Thyroid gland (tissue), 4 donors: ENCODE measurements at regions not wholly inside any gene's neighbourhood (a gene's known extent, or its start where the extent isn't known, plus 50 kb on each side); places are given as distances from the start of the nearest gene placed in this dataset.

Experiments used
- CTCF ChIP-seq, 6 experiments: fragments of 200-600 bp in 3 of 6; fragments of 450-650 bp in 3 of 6; sonication (generic) in 3 of 6; IDR thresholded peaks; one replicate each; pipeline ENCODE4 v1.5.1; 2016 to 2019; ENCODE audit warnings: antibody characterized with exemption in 6 of 6, mild to moderate bottlenecking in 2 of 6, inconsistent platforms in 1 of 6, moderate library complexity in 1 of 6
- POLR2A ChIP-seq, 2 donors: fragments of 450-650 bp; IDR thresholded peaks; one replicate each; pipeline ENCODE4 v1.6.1; 2017; ENCODE audit warnings: antibody characterized with exemption in 2 of 2, mild to moderate bottlenecking in 2 of 2, moderate library complexity in 1 of 2

- TF ChIP-seq CTCF (IDR thresholded peaks at IDR 0.05) (no peak), POLR2A (IDR thresholded peaks at IDR 0.05) (no peak)
Observed at GRCh38 chr4:26238426-26238777, 82.4 kb upstream of the RBPJ start.
